Neural cell (in vitro differentiated cells): ENCODE measurements at regions not wholly inside any gene's neighbourhood (a gene's known extent, or its start where the extent isn't known, plus 50 kb on each side); places are given as distances from the start of the nearest gene placed in this dataset.

Source experiments
- CTCF ChIP-seq: fragments of 450-650 bp; IDR thresholded peaks from 2 replicates; pipeline ENCODE4 v1.5.1; 2014; ENCODE audit warnings: antibody characterized with exemption, mild to moderate bottlenecking, moderate library complexity; ENCODE audit not compliant: poor library complexity, severe bottlenecking
- EZH2 ChIP-seq: fragments of 200-600, 300-800 bp; shearing (Covaris generic), sonication (generic); IDR thresholded peaks from 2 replicates; pipeline ENCODE4 v1.6.1; 2014; ENCODE audit warnings: antibody characterized with exemption, low read length, borderline replicate concordance, mild to moderate bottlenecking; ENCODE audit not compliant: insufficient read depth, poor library complexity, severe bottlenecking
- POLR2AphosphoS5 ChIP-seq: IDR thresholded peaks from 2 replicates; pipeline ENCODE4 v1.6.1; 2012
- TAF1 ChIP-seq: IDR thresholded peaks from 2 replicates; pipeline ENCODE4 v1.6.1; 2012; ENCODE audit warnings: low read depth

- TF ChIP-seq CTCF (no peak), TAF1 (no peak), POLR2AphosphoS5 (no peak), EZH2 (no peak)
Measured at GRCh38 chr2:22887426-22887825, 497.6 kb upstream of the KLHL29 start.
